ENCODE measurements at regions not wholly inside any gene's neighbourhood (a gene's known extent, or its start where the extent isn't known, plus 50 kb on each side); places are given as distances from the start of the nearest gene placed in this dataset.

DNA sequence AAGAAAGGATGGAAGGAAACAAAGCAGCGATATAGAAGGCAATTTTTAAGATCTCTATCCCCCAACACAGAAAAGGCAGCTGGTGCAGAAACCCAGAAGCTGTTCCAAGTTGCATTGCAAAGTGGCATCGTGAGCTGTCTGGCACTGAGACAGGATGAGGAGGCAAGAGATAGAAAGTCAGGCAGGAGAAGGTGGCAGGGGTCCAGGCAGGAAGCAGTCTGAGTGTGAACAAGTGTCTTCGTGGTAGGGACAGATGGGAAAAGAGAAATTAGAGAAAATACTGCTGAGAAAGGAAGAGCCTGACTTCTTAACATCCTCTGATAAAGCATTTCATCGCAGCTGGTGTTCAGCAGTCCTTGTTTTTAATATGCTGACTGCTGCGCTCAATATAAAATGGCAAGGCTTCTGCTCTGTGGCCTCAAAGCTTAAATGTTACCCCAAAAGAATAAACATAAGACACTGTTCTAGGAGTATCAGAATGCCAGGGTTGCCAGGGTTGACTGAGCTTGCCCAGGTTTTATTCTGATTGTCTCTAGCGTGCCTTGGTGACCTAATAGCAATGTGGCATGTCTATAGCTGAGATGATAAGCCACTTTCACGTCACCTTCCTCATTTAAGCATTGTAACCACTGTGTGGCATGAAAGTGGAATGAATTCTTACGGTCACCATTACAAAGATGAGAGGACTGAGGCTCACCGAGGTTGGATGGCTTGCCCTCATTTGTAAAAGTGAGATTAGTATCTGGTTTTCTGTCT is 397.6 kb downstream of the NUAK1 start:
- H3K36me3 Mint-ChIP-seq (ENCODE audit: insufficient read depth) = no peaks in the 10 kb centered on the region
- no peaks in the 10 kb centered on the region for H3K9me3 Mint-ChIP-seq
- DNase-seq = no peak
- H3K4me1 Mint-ChIP-seq (ENCODE audit: low read depth in 2 of 2) = peaks cover 0 to 11% of the 10 kb centered on the region in 2 donors
- no peak overlapping the region for H3K27ac Mint-ChIP-seq
- peaks cover 0 to 12% of the 10 kb centered on the region in 2 donors for H3K27me3 Mint-ChIP-seq
- no peak for ATAC-seq (replicated peaks)
- H3K4me3 Mint-ChIP-seq = no peak overlapping the region

DNA sequence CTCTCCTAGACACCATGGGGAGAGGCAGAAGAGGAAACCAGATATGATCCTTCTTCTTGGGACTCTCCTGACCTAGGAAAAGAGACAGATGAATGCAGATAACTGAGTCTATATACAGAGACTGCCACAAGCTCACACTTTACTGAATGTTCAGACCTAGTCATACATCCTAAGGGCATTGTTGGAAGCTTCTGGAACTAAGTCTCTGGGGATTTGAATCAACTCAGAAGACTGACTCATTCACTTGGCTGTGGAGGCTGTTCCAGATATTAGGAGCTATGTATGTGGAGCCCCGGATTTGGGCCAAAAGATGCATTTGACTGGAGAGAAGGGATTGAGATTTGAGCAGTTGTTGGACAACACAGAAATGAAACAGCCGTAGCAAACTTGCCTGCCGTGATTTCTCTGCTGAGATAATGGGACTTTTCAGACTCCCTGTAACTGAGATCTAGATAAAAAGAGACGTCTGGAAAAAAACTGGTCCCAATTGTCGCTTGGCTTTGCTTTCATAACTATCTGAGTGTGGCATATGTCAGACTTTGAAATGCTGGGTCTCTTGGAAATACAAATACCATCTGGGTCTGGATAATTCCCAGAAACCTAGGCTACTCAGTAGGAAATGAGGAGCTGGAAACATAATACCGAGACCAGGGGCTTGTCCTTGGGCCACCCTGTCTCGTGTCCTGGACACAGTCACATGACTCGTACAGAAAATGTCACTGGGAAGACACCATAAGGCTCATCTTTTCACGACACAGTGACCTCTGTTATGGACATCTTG is 396.8 kb downstream of the NUAK1 start:
- no peak for ATAC-seq (replicated peaks)
- H3K27ac Mint-ChIP-seq = no peak overlapping the region
- peaks cover 0 to 12% of the 10 kb centered on the region in 2 donors for H3K27me3 Mint-ChIP-seq
- no peak for DNase-seq
- no peaks in the 10 kb centered on the region for H3K36me3 Mint-ChIP-seq (ENCODE audit: insufficient read depth)
- H3K4me3 Mint-ChIP-seq = no peak overlapping the region
- H3K4me1 Mint-ChIP-seq (ENCODE audit: low read depth in 2 of 2) = peaks cover 0 to 11% of the 10 kb centered on the region in 2 donors
- H3K9me3 Mint-ChIP-seq = no peaks in the 10 kb centered on the region

DNA sequence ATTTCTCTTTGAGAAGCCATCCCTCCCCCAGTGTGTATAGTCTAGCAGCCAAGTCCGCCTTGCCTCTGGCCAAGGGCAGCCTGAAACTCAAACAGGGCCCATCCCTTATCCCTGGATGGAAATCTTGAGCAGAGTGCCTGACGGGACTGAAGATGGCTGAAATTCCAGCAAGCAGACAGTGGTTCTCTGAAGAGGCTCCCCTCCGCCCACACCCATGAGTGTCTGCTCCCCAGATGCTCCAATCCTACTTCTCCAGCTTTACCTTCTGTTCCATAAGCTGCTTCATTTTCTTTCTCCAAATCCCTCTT is 396.2 kb downstream of the NUAK1 start:
- DNase-seq = no peak
- H3K9me3 Mint-ChIP-seq = no peaks in the 10 kb centered on the region
- no peak for ATAC-seq (replicated peaks)
- H3K4me1 Mint-ChIP-seq (ENCODE audit: low read depth in 2 of 2) = peaks cover 0 to 8% of the 10 kb centered on the region in 2 donors
- no peak overlapping the region for H3K4me3 Mint-ChIP-seq
- peaks cover 0 to 12% of the 10 kb centered on the region in 2 donors for H3K27me3 Mint-ChIP-seq
- H3K27ac Mint-ChIP-seq = no peak overlapping the region
- H3K36me3 Mint-ChIP-seq (ENCODE audit: insufficient read depth) = no peaks in the 10 kb centered on the region

DNA sequence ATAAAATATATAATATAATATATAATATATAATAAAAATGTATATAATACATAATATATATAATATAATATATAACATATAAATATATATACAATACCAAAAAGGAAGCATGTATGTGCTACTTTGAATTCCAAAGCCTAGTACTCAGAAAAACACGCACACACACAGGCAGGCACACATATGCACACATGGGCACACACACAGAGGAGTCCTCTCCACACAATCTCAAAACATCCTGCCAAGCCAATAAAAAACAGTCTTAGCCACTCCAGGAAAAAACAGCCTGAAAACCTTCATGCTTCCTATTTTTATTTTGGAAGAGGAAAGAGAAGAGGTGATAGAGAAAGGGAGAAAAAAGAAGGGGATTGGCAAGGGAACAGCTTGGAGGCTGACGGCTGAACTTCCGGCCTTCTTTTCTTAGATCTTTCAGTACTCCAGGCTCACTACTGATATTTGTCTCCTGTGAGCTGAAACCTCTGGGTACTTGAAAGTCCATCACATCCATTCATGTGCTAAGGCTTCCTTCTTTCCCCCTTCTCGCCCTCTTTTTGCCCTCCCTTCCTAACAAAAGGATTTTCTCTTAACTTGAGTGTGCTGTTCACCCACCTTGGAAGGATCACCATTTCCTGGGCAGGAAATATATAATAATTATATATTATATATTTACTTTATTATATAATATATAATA is 394.2 kb downstream of the NUAK1 start:
- Mint-ChIP-seq H3K36me3 (ENCODE audit: insufficient read depth) (no peaks in the 10 kb centered on the region), H3K27me3 (peaks cover 0 to 12% of the 10 kb centered on the region in 2 donors), H3K9me3 (no peaks in the 10 kb centered on the region), H3K27ac (no peak overlapping the region), H3K4me3 (no peak overlapping the region), H3K4me1 (ENCODE audit: low read depth in 2 of 2) (no peaks in the 10 kb centered on the region)
- DNase-seq (no peak), ATAC-seq (replicated peaks) (no peak)

DNA sequence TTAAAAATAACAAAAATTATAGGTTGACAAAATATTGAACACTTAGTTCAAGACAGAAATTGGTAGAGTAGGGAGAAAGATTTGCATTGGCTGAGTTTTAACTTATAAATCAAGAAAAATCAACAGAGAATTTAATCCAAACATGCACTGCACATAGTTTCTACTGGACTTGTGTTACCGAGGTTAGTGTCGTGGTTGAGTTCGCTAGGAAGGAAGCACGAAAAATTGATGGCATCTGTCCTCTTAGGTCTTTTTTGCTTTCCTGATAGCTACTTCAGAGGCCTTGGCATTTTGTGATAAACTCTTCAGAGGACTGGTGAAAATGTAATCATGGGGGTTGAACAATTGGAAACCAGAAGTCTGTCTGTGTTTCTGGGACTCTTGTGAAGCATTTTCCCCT is 392.9 kb downstream of the NUAK1 start:
- no peaks in the 10 kb centered on the region for H3K9me3 Mint-ChIP-seq
- no peaks in the 10 kb centered on the region for H3K36me3 Mint-ChIP-seq (ENCODE audit: insufficient read depth)
- no peaks in the 10 kb centered on the region for H3K4me1 Mint-ChIP-seq (ENCODE audit: low read depth in 2 of 2)
- H3K4me3 Mint-ChIP-seq = no peak overlapping the region
- H3K27ac Mint-ChIP-seq = no peak overlapping the region
- DNase-seq (no peak), ATAC-seq (replicated peaks) (no peak)
- peaks cover 0 to 12% of the 10 kb centered on the region in 2 donors for H3K27me3 Mint-ChIP-seq

DNA sequence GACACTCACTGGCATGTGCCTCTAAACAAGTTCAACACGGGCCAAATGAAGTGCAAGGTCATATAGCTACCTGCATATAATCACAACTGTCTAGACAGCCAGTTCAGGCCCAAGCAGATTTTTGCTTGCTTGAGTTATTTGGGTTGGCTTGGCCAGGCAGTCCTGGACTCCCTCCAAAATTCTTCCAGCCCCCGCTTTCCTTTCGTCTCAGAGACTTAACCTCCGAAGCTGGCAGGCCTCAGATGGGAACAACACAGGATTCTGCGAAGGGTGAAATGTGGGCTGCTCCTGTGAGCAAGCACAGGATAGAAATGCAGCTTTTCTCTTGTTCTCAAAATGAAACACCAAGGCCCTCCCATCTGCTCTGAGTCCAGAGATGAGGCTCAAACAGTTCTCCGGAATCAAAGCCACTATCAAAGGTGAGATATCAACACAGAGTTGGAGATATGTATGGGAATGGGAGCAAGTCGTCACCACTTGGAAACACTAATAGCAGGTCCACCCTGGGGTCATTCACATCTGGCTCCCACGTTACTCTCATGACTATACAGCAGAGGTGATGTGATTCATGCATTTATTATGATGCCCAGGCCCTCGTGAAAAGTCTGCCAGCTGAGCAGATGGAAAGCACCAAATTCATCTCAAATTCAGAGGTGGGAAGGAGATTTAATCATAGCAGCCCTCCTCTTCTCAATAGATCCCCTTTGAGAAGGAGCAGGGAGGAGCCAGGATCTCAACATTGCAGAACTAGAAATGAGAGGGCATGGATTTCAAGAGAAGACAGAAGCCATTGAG is 389.8 kb downstream of the NUAK1 start:
- no peaks in the 10 kb centered on the region for H3K9me3 Mint-ChIP-seq
- no peaks in the 10 kb centered on the region for H3K4me1 Mint-ChIP-seq (ENCODE audit: low read depth in 2 of 2)
- no peaks in the 10 kb centered on the region for H3K27me3 Mint-ChIP-seq
- ATAC-seq (replicated peaks) (no peak), DNase-seq (no peak)
- H3K4me3 Mint-ChIP-seq = no peak overlapping the region
- no peak overlapping the region for H3K27ac Mint-ChIP-seq
- no peaks in the 10 kb centered on the region for H3K36me3 Mint-ChIP-seq (ENCODE audit: insufficient read depth)

DNA sequence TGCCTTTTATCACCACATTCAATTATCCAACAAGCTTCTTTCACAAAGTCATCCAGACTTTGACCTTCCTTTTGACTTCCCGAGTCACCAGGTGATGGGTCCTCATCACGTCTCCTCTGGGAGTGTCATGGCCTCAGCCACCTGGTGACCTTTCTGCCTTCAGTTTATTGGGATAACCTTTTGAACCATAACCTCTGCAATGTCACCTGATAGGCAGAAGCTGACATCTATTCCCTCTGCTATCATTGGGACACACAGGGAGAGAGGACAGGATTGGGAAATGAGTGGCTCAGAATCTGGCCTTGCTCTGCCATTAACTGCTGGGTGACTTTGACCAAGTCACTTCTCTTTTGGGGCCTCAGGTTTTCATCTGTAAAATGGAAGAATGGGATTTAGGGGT is 388.7 kb downstream of the NUAK1 start:
- Mint-ChIP-seq H3K27me3 (no peaks in the 10 kb centered on the region), H3K27ac (no peak overlapping the region), H3K4me3 (no peak overlapping the region), H3K4me1 (ENCODE audit: low read depth in 2 of 2) (no peaks in the 10 kb centered on the region), H3K9me3 (no peaks in the 10 kb centered on the region), H3K36me3 (ENCODE audit: insufficient read depth) (no peaks in the 10 kb centered on the region)
- DNase-seq (no peak), ATAC-seq (replicated peaks) (no peak)

DNA sequence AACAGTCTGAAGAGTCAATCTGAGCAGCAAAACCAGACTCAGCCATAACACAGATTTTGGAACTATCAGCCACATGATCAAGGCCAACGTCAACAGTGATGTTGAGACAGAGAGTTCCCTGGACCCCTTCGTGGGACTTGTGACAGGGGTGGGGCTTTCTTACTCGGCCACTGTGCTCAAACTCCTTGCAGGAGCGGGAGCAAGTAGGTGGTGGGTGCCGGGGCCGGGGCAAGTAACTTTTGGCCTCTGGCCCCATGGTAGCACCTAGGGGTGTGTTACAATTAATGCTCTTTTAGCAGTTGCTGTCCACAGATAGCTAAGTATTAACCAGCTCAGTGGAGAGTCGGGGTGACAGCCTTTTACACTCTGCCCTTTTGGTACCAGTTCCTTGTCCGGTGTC is 384.4 kb downstream of the NUAK1 start:
- H3K4me1 Mint-ChIP-seq (ENCODE audit: low read depth in 2 of 2) = no peaks in the 10 kb centered on the region
- DNase-seq = no peak
- H3K9me3 Mint-ChIP-seq = no peaks in the 10 kb centered on the region

DNA sequence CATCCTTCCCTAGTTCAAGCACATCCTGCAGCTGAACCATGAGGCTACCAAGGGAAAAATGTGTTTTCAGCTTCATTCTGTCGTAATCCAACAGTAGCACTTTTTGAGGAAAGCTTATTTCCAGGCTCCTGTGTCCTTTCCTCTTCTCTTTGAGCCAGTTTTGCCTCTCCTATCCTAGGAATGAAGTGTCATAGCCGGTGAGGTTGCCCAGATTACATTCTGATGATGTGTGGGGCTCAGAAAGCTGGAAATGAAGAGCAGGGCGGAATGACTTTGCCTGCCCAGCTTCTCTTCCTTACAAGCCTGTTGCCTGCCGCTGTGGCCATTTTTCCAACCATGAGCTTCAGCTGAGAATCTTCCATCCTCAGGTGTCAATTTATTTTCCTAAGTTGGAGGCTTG is 381.8 kb downstream of the NUAK1 start:
- Mint-ChIP-seq H3K4me3 (no peak overlapping the region), H3K27ac (no peak overlapping the region), H3K27me3 (no peaks in the 10 kb centered on the region), H3K9me3 (no peaks in the 10 kb centered on the region), H3K4me1 (ENCODE audit: low read depth in 2 of 2) (no peaks in the 10 kb centered on the region), H3K36me3 (ENCODE audit: insufficient read depth) (peaks cover 3% of the 10 kb centered on the region)
- DNase-seq (no peak), ATAC-seq (replicated peaks) (no peak)

More for the DNA sequence above, 384.4 kb downstream of the NUAK1 start:
- Mint-ChIP-seq H3K4me3 (no peak overlapping the region), H3K27ac (no peak overlapping the region), H3K27me3 (no peaks in the 10 kb centered on the region), H3K36me3 (ENCODE audit: insufficient read depth) (peaks cover 3% of the 10 kb centered on the region)
- ATAC-seq (replicated peaks) = no peak

DNA sequence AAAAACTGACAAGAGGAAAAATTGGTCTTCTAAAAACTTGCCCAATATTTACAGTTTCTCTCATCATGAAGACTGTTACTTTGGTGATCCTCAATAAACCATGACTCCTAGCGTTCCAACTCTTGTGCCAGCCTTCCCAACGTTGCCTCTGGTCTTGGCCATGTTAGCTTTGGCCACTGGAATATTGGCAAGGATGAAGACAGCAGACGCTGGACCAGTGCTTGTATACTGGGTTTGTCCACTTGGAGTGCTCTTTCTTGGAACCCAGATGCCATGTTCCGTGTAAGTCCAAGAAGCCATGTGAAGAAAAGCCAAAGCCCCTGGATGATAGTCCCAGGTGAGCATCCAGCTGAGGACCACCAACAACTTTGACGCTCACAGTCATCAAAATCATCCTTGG is 379.6 kb downstream of the NUAK1 start:
- Mint-ChIP-seq H3K27me3 (peaks cover 0 to 6% of the 10 kb centered on the region in 2 donors), H3K9me3 (peaks cover 0 to 2% of the 10 kb centered on the region in 2 donors), H3K4me1 (ENCODE audit: low read depth in 2 of 2) (no peaks in the 10 kb centered on the region), H3K36me3 (ENCODE audit: insufficient read depth) (peaks cover 3% of the 10 kb centered on the region), H3K27ac (no peak overlapping the region), H3K4me3 (no peak overlapping the region)
- DNase-seq (no peak), ATAC-seq (replicated peaks) (no peak)

DNA sequence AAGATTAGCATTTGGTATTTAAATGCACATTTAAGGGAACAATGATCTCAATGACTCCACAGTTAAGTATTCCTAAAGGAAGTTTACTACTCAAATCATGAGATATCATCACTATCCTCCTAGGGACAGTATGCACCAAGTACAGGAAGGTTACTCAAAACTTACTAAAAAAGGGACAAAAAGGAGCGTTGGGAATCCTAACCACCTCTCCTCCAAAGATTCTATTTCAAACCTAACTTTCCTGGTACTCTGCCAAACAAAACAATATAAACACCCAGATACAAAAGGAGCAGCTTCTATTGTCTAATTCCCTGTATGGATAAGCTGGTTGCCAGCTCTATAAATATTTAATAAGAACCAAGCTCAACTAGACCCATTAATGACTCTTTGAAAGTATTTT is 377.7 kb downstream of the NUAK1 start:
- Mint-ChIP-seq H3K4me1 (ENCODE audit: low read depth in 2 of 2) (no peaks in the 10 kb centered on the region), H3K4me3 (no peak overlapping the region), H3K27ac (no peak overlapping the region), H3K36me3 (ENCODE audit: insufficient read depth) (peaks cover 3% of the 10 kb centered on the region), H3K9me3 (peaks cover 0 to 2% of the 10 kb centered on the region in 2 donors), H3K27me3 (peaks cover 0 to 6% of the 10 kb centered on the region in 2 donors)
- DNase-seq = no peak
- no peak for ATAC-seq (replicated peaks)

DNA sequence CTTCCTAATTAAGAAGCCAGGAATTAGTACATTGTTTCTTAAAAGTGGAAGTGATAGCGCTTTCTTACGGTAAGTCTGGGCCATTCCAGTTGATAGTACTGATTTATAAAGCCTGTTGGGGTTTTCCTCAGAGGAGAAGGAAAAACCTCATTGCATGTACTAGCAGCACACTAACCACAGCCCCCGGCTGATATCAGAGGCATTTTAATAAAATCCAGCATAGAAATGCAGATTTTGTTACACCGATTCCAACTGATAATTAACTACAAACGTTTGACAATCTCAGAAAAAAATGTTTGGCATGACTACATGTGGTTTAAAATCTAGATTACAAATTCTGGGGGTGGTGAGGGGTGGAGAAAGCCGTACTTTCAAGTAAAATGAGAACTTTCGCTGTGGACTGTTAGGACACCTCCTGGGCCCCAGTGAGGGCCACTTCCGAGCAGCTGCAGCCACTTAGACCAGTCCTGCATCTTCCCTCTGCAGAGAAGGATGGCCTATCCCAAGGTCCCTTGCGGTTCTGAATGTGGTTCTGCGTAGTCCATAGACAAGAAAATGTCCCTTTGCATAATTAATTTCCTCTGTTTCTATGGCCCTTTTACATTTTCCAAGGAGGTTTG is 374.4 kb downstream of the NUAK1 start:
- peaks cover 0 to 2% of the 10 kb centered on the region in 2 donors for H3K9me3 Mint-ChIP-seq
- ATAC-seq (replicated peaks) = no peak
- peaks cover 0 to 6% of the 10 kb centered on the region in 2 donors for H3K27me3 Mint-ChIP-seq
- no peak overlapping the region for H3K4me3 Mint-ChIP-seq
- no peak for DNase-seq
- no peaks in the 10 kb centered on the region for H3K36me3 Mint-ChIP-seq (ENCODE audit: insufficient read depth)
- no peaks in the 10 kb centered on the region for H3K4me1 Mint-ChIP-seq (ENCODE audit: low read depth in 2 of 2)
- H3K27ac Mint-ChIP-seq = no peak overlapping the region

All from effector memory CD8-positive, alpha-beta T cell (primary cell).